CD4-positive, alpha-beta T cell treated with Interleukin-4 for 1 hour (primary cell): ENCODE measurements at regions not wholly inside any gene's neighbourhood (a gene's known extent, or its start where the extent isn't known, plus 50 kb on each side); places are given as distances from the start of the nearest gene placed in this dataset.

ENCODE experiments used
- DNase-seq, 2 donors: peaks; one replicate each; pipeline ENCODE4 v3.0.0-alpha.2; 2020 to 2022

GRCh38 chr5:103458497-103459040 lies 104.0 kb downstream of the NUDT12 start:
- DNase-seq: no peak

- DNase-seq: no peak
Measured at GRCh38 chr5:103456476-103456875, 106.1 kb downstream of the NUDT12 start.

- no peak for DNase-seq
Measured at GRCh38 chr5:103455796-103456195, 106.8 kb downstream of the NUDT12 start.

GRCh38 chr5:103454770-103455169 lies 107.8 kb downstream of the NUDT12 start:
- no peak for DNase-seq

- DNase-seq: no peak
Measured at GRCh38 chr5:103452666-103453065, 109.9 kb downstream of the NUDT12 start.

GRCh38 chr5:103452089-103452488 lies 110.5 kb downstream of the NUDT12 start:
- DNase-seq: no peak

- DNase-seq: no peak
Measured at GRCh38 chr5:103451261-103451660, 111.3 kb downstream of the NUDT12 start.

GRCh38 chr5:103450333-103451061 lies 112.1 kb downstream of the NUDT12 start:
- DNase-seq: no peak

GRCh38 chr5:103446813-103447212 lies 115.8 kb downstream of the NUDT12 start:
- DNase-seq: no peak

- no peak for DNase-seq
Measured at GRCh38 chr5:103445426-103446035, 117.1 kb downstream of the NUDT12 start.

- DNase-seq: no peak
Measured at GRCh38 chr5:103444333-103445038, 118.1 kb downstream of the NUDT12 start.

- no peak for DNase-seq
Measured at GRCh38 chr5:103442750-103443149, 119.8 kb downstream of the NUDT12 start.

GRCh38 chr5:103441523-103441922 lies 121.1 kb downstream of the NUDT12 start:
- no peak for DNase-seq

GRCh38 chr5:103439007-103439406 lies 123.6 kb downstream of the NUDT12 start:
- DNase-seq: no peak

GRCh38 chr5:103436656-103437055 lies 125.9 kb downstream of the NUDT12 start:
- DNase-seq: no peak

- DNase-seq: no peak
Measured at GRCh38 chr5:103436112-103436511, 126.5 kb downstream of the NUDT12 start.

- DNase-seq: no peak
Measured at GRCh38 chr5:103435136-103435889, 127.3 kb downstream of the NUDT12 start.

- DNase-seq: no peak
Measured at GRCh38 chr5:103434057-103434456, 128.5 kb downstream of the NUDT12 start.

- DNase-seq: no peak
Measured at GRCh38 chr5:103433211-103433610, 129.4 kb downstream of the NUDT12 start.

GRCh38 chr5:103428923-103429322 lies 133.7 kb downstream of the NUDT12 start:
- no peak for DNase-seq

GRCh38 chr5:103428411-103428871 lies 134.1 kb downstream of the NUDT12 start:
- DNase-seq: no peak

GRCh38 chr5:103427326-103427725 lies 135.3 kb downstream of the NUDT12 start:
- no peak for DNase-seq
